HCT116 (cell line): ENCODE measurements at regions not wholly inside any gene's neighbourhood (a gene's known extent, or its start where the extent isn't known, plus 50 kb on each side); places are given as distances from the start of the nearest gene placed in this dataset.

Experiments
- ATAC-seq: fragments of 200-7000 bp; cut with Tn5 transposase; 2 replicates; pipeline ENCODE4 v1.9.1; 2020; ENCODE audit warnings: mild to moderate bottlenecking, moderate library complexity
- BruUV-seq: library from RNA; stranded (reverse); fragments of 400-500 nt; replicated peaks from 2 replicates; lab custom pipeline; 2021; lab: Mats Ljungman, UMichigan
- CTCF ChIA-PET: fragments of 300-600 bp; sonication (Branson Sonifier 250); formaldehyde crosslinking; loops from one replicate; lab custom pipeline; 2021; ENCODE audit warnings: antibody characterized with exemption; lab: Charles Lee
- POLR2A ChIA-PET: fragments of 300-600, 350-600 bp; sonication (Branson Sonifier 250); formaldehyde crosslinking; loops from one replicate; lab custom pipeline; 2021; ENCODE audit warnings: antibody characterized with exemption; lab: Charles Lee
- RAD21 ChIA-PET, 2 experiments: fragments of 300-600 bp; sonication (Branson Sonifier 250); formaldehyde crosslinking; loops; one replicate each; lab custom pipeline; 2023; ENCODE audit warnings: low total read pairs in 2 of 2; ENCODE audit not compliant: uncharacterized antibody in 2 of 2, unreplicated experiment in 2 of 2, low non-redundant PET in 1 of 2; lab: Charles Lee
- DNase-seq: peaks from one replicate; pipeline ENCODE4 v3.0.0-alpha.2; 2010; ENCODE audit warnings: low read depth, low spot score
- H2AFZ ChIP-seq: fragments of 200-600 bp; shearing (Covaris generic), sonication (generic); 2 replicates; pipeline ENCODE4 v1.6.1; 2017; ENCODE audit warnings: low read depth, mixed run types, mixed read lengths, antibody characterized with exemption, low read length; ENCODE audit not compliant: poor library complexity, severe bottlenecking
- H3K27ac ChIP-seq: 2 replicates; pipeline ENCODE4 v1.5.1; 2012; ENCODE audit warnings: low read depth, low read length
- H3K27me3 ChIP-seq: fragments of 200-600 bp; sonication (generic); 2 replicates; pipeline ENCODE4 v1.6.1; 2016; ENCODE audit warnings: mixed run types, low read length, mixed read lengths; ENCODE audit not compliant: insufficient read depth
- H3K36me3 ChIP-seq, 2 experiments: fragments of 200-500 bp in 1 of 2; fragments of 200-600 bp in 1 of 2; sonication (Bioruptor generic) in 1 of 2; sonication (generic) in 1 of 2; 2 replicates each; pipeline versions ENCODE4 v1.5.1 to v1.6.1; 2014 to 2016; ENCODE audit warnings: low read length in 2 of 2, inconsistent platforms in 1 of 2, mixed read lengths in 1 of 2, mixed run types in 1 of 2; ENCODE audit not compliant: insufficient read depth in 2 of 2, control insufficient read depth in 1 of 2
- H3K4me1 ChIP-seq, 2 experiments: fragments of 200-600 bp in 1 of 2; sonication (generic) in 1 of 2; 2 replicates each; pipeline versions ENCODE4 v1.5.1 to v1.6.1; 2012 to 2017; ENCODE audit warnings: low read length in 2 of 2, inconsistent platforms in 1 of 2, mild to moderate bottlenecking in 1 of 2, mixed read lengths in 1 of 2, mixed run types in 1 of 2, moderate library complexity in 1 of 2; ENCODE audit not compliant: insufficient read depth in 2 of 2, control insufficient read depth in 1 of 2
- H3K4me2 ChIP-seq: fragments of 200-600 bp; sonication (generic); 2 replicates; pipeline ENCODE4 v1.6.1; 2017; ENCODE audit warnings: mixed run types, low read length, mixed read lengths
- H3K4me3 ChIP-seq, 2 experiments: fragments of 200-600 bp in 1 of 2; sonication (generic) in 1 of 2; replicated peaks in 1 of 2; 2 replicates each; pipeline ENCODE4 v1.5.1; 2011 to 2016; ENCODE audit warnings: low read length in 2 of 2, control low read depth in 1 of 2, low read depth in 1 of 2, mild to moderate bottlenecking in 1 of 2, mixed read lengths in 1 of 2, mixed run types in 1 of 2
- H3K79me2 ChIP-seq: fragments of 200-600 bp; sonication (generic); 2 replicates; pipeline ENCODE4 v1.6.1; 2017; ENCODE audit warnings: mild to moderate bottlenecking, mixed run types, low read length, moderate library complexity, mixed read lengths; ENCODE audit not compliant: insufficient read depth
- H3K9ac ChIP-seq: fragments of 200-600 bp; sonication (generic); 2 replicates; pipeline ENCODE4 v1.6.1; 2016; ENCODE audit warnings: low read length, mixed read lengths
- H3K9me2 ChIP-seq: fragments of 200-600 bp; sonication (generic), shearing (Covaris generic); 2 replicates; pipeline ENCODE4 v1.6.1; 2017; ENCODE audit warnings: mixed run types, mild to moderate bottlenecking, moderate library complexity; ENCODE audit not compliant: insufficient read depth
- H3K9me3 ChIP-seq, 2 experiments: fragments of 200-500 bp in 1 of 2; fragments of 200-600 bp in 1 of 2; sonication (Bioruptor generic) in 1 of 2; sonication (generic) in 1 of 2; 2 replicates each; pipeline ENCODE4 v1.6.1; 2014 to 2017; ENCODE audit warnings: low read length in 2 of 2, mixed read lengths in 2 of 2, inconsistent platforms in 1 of 2, low read depth in 1 of 2, mild to moderate bottlenecking in 1 of 2, mixed run types in 1 of 2, moderate library complexity in 1 of 2; ENCODE audit not compliant: control insufficient read depth in 1 of 2, insufficient read depth in 1 of 2
- H4K20me1 ChIP-seq: fragments of 200-600 bp; sonication (generic), shearing (Covaris generic); 2 replicates; pipeline ENCODE4 v1.6.1; 2017; ENCODE audit warnings: mixed run types, mild to moderate bottlenecking, moderate library complexity; ENCODE audit not compliant: insufficient read depth
- CBX3 ChIP-seq: IDR thresholded peaks from 2 replicates; pipeline ENCODE4 v1.6.1; 2012; ENCODE audit warnings: low read depth
- CEBPB ChIP-seq: IDR thresholded peaks from 2 replicates; pipeline ENCODE4 v1.6.1; 2012; ENCODE audit warnings: low read depth
- EGR1 ChIP-seq: IDR thresholded peaks from 2 replicates; pipeline ENCODE4 v1.6.1; 2012; ENCODE audit warnings: low read depth
- ELF1 ChIP-seq: IDR thresholded peaks from 2 replicates; pipeline ENCODE4 v1.6.1; 2012; ENCODE audit warnings: low read depth, borderline replicate concordance
- EZH2 ChIP-seq: fragments of 200-600 bp; sonication (generic); IDR thresholded peaks from 2 replicates; pipeline ENCODE4 v1.6.1; 2017; ENCODE audit warnings: antibody characterized with exemption, mixed run types
- JUND ChIP-seq: IDR thresholded peaks from 2 replicates; pipeline ENCODE4 v1.6.1; 2012
- POLR2A ChIP-seq: IDR thresholded peaks from 2 replicates; pipeline ENCODE4 v1.7.0; 2011; ENCODE audit warnings: borderline replicate concordance; ENCODE audit not compliant: insufficient read depth, insufficient read length; ENCODE audit errors: extremely low read depth
- SIN3A ChIP-seq: IDR thresholded peaks from 2 replicates; pipeline ENCODE4 v1.6.1; 2012; ENCODE audit warnings: low read depth
- SP1 ChIP-seq: IDR thresholded peaks from 2 replicates; pipeline ENCODE4 v1.6.1; 2012; ENCODE audit warnings: low read depth
- ZNF274 ChIP-seq: fragments of 200-500 bp; sonication (Bioruptor generic); IDR thresholded peaks from 2 replicates; pipeline ENCODE4 v1.6.1; 2014; ENCODE audit warnings: mild to moderate bottlenecking, low read depth, low read length, inconsistent platforms
- intact Hi-C: fragments of 100-400 bp; cut with micrococcal nuclease; formaldehyde crosslinking; loops from 2 replicates; pipeline ENCODE4 v1.10.0; 2022
- TF ChIP-seq, protein P1 (sequence below): IDR thresholded peaks from 2 replicates; pipeline ENCODE4 v1.6.1; 2012
- TF ChIP-seq, protein P2 (sequence below): IDR thresholded peaks from 2 replicates; pipeline ENCODE4 v1.6.1; 2012; ENCODE audit warnings: low read depth
- TF ChIP-seq, protein P3 (sequence below): IDR thresholded peaks from 2 replicates; pipeline ENCODE4 v1.6.1; 2011; ENCODE audit warnings: mild to moderate bottlenecking, low read length, moderate library complexity; ENCODE audit not compliant: insufficient replicate concordance; ENCODE audit errors: extremely low read depth
- TF ChIP-seq, protein P4 (sequence below): IDR thresholded peaks from 2 replicates; pipeline ENCODE4 v1.6.1; 2012

DNA sequence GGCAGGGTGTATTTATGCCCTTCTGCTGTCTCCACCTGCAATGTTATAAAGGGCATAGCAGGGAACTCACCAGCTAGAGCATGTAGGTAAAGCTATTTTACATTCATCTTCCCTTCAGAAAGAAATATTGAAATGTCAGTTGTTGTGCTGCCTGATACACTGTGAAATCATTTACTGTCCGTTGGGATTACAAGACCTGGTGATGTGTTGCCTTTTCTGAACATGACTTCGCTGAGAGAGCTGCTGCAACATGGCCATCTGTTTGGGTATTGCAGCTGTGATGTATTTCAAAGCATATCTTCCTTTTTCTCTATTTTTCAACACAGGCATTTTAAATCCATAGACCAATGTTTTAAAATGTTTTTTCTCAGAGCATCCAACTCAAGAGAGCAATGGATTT, 644.1 kb upstream of the GNPDA2 start:
- intact Hi-C loops = no loop called here
- Histone ChIP-seq H2AFZ (no peak overlapping the region), H3K9me3 (peaks cover 10 to 11% of the 10 kb centered on the region in 2 experiments; a peak in 2 of 4 replicates), H4K20me1 (no peaks in the 10 kb centered on the region), H3K4me2 (no peak overlapping the region), H3K79me2 (no peaks in the 10 kb centered on the region), H3K27ac (no peak overlapping the region), H3K9ac (no peak overlapping the region), H3K9me2 (no peaks in the 10 kb centered on the region), H3K4me3 (no peak overlapping the region), H3K4me1 (no peaks in the 10 kb centered on the region), H3K27me3 (no peaks in the 10 kb centered on the region), H3K36me3 (no peaks in the 10 kb centered on the region)
- ATAC-seq (no peak), DNase-seq (no peak)
- BruUV-seq = no TSS peak
- RAD21 ChIA-PET = no interaction called here
- POLR2A ChIA-PET = no interaction called here
- no peak for TF ChIP-seq ELF1
- CTCF ChIA-PET = no interaction called here

DNA sequence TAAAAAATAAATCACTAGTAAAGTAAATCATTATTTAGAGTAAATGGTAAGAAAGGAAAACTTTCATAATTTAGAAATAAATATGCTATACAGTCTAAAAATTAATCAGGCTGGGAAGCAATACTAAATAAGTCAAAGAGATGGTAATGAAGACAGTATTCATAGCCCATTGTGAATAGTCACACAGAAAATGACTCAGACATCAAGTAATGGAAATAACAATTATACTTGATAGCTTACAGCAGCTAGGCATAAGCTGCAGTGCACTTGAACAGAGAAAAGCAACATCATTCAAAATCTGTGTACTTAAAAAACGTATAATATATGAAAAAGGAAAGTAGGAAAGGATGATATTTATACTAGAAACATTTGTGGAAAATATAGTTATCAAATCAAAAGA, 642.5 kb upstream of the GNPDA2 start:
- no TSS peak for BruUV-seq
- Histone ChIP-seq H3K27me3 (no peaks in the 10 kb centered on the region), H3K9me3 (peaks cover 16 to 18% of the 10 kb centered on the region in 2 experiments; a peak in 2 of 4 replicates), H3K36me3 (no peaks in the 10 kb centered on the region), H3K4me2 (no peak overlapping the region), H3K79me2 (no peaks in the 10 kb centered on the region), H4K20me1 (no peaks in the 10 kb centered on the region), H3K27ac (no peak overlapping the region), H2AFZ (no peak overlapping the region), H3K4me3 (no peak overlapping the region), H3K4me1 (no peaks in the 10 kb centered on the region), H3K9me2 (no peaks in the 10 kb centered on the region), H3K9ac (no peak overlapping the region)
- intact Hi-C loops = no loop called here
- CTCF ChIA-PET = no interaction called here
- RAD21 ChIA-PET = no interaction called here
- DNase-seq (no peak), ATAC-seq (no peak)
- no peak for TF ChIP-seq SIN3A
- no peak for TF ChIP-seq ZNF274
- no peak for TF ChIP-seq POLR2A
- TF ChIP-seq, protein P1, sequence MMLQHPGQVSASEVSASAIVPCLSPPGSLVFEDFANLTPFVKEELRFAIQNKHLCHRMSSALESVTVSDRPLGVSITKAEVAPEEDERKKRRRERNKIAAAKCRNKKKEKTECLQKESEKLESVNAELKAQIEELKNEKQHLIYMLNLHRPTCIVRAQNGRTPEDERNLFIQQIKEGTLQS = no peak
- TF ChIP-seq EGR1 = no peak
- TF ChIP-seq CBX3 = no peak
- TF ChIP-seq EZH2 = no peak
- TF ChIP-seq, protein P2, sequence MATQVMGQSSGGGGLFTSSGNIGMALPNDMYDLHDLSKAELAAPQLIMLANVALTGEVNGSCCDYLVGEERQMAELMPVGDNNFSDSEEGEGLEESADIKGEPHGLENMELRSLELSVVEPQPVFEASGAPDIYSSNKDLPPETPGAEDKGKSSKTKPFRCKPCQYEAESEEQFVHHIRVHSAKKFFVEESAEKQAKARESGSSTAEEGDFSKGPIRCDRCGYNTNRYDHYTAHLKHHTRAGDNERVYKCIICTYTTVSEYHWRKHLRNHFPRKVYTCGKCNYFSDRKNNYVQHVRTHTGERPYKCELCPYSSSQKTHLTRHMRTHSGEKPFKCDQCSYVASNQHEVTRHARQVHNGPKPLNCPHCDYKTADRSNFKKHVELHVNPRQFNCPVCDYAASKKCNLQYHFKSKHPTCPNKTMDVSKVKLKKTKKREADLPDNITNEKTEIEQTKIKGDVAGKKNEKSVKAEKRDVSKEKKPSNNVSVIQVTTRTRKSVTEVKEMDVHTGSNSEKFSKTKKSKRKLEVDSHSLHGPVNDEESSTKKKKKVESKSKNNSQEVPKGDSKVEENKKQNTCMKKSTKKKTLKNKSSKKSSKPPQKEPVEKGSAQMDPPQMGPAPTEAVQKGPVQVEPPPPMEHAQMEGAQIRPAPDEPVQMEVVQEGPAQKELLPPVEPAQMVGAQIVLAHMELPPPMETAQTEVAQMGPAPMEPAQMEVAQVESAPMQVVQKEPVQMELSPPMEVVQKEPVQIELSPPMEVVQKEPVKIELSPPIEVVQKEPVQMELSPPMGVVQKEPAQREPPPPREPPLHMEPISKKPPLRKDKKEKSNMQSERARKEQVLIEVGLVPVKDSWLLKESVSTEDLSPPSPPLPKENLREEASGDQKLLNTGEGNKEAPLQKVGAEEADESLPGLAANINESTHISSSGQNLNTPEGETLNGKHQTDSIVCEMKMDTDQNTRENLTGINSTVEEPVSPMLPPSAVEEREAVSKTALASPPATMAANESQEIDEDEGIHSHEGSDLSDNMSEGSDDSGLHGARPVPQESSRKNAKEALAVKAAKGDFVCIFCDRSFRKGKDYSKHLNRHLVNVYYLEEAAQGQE = no peak
- no peak for TF ChIP-seq JUND
- TF ChIP-seq ELF1 = no peak
- no peak for TF ChIP-seq CEBPB
- TF ChIP-seq SP1 = no peak
- TF ChIP-seq, protein P3, sequence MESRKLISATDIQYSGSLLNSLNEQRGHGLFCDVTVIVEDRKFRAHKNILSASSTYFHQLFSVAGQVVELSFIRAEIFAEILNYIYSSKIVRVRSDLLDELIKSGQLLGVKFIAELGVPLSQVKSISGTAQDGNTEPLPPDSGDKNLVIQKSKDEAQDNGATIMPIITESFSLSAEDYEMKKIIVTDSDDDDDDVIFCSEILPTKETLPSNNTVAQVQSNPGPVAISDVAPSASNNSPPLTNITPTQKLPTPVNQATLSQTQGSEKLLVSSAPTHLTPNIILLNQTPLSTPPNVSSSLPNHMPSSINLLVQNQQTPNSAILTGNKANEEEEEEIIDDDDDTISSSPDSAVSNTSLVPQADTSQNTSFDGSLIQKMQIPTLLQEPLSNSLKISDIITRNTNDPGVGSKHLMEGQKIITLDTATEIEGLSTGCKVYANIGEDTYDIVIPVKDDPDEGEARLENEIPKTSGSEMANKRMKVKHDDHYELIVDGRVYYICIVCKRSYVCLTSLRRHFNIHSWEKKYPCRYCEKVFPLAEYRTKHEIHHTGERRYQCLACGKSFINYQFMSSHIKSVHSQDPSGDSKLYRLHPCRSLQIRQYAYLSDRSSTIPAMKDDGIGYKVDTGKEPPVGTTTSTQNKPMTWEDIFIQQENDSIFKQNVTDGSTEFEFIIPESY = no peak
- TF ChIP-seq, protein P4, sequence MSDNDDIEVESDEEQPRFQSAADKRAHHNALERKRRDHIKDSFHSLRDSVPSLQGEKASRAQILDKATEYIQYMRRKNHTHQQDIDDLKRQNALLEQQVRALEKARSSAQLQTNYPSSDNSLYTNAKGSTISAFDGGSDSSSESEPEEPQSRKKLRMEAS = no peak
- POLR2A ChIA-PET = no interaction called here
